Sigmoid colon (tissue), 4 donors: ENCODE measurements at regions not wholly inside any gene's neighbourhood (a gene's known extent, or its start where the extent isn't known, plus 50 kb on each side); places are given as distances from the start of the nearest gene placed in this dataset.

ENCODE experiments used
- EP300 ChIP-seq, 4 donors: sonication (generic); formaldehyde crosslinking; IDR thresholded peaks; one replicate each; pipeline ENCODE4 v1.6.1; 2017; ENCODE audit warnings: antibody characterized with exemption in 4 of 4
- POLR2A ChIP-seq, 2 donors: fragments of 450-650 bp; IDR thresholded peaks; one replicate each; pipeline ENCODE4 v1.6.1; 2016; ENCODE audit warnings: antibody characterized with exemption in 2 of 2, mild to moderate bottlenecking in 2 of 2, moderate library complexity in 2 of 2
- POLR2AphosphoS5 ChIP-seq, 4 donors: sonication (generic); formaldehyde crosslinking; IDR thresholded peaks; one replicate each; pipeline ENCODE4 v1.6.1; 2017; ENCODE audit warnings: antibody characterized with exemption in 4 of 4
- TF ChIP-seq, protein P1 (sequence below), 4 experiments: fragments of 450-650 bp in 3 of 4; fragments of 200-600 bp in 1 of 4; IDR thresholded peaks; one replicate each; pipeline ENCODE4 v1.5.1; 2016 to 2019; ENCODE audit warnings: antibody characterized with exemption in 4 of 4, mild to moderate bottlenecking in 3 of 4, moderate library complexity in 2 of 4

DNA sequence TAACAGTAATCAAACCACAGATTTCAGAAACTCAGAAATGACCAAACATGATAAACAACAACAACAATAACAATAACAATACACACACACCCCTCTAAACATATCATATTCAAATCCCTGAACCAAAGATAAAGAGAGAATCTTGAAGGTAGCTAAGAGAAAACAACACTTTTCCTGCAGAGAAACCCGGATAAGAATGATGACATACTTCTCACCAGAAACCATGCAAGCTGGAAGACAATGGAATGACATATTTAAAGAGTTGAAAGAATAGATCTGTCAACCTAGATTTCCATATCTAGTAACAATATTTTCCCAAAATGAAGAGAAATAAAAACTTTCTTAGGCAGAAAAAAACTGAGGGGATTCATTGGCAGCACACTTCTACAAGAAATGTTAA, 138.1 kb downstream of the LIG4 start:
- TF ChIP-seq, protein P1, sequence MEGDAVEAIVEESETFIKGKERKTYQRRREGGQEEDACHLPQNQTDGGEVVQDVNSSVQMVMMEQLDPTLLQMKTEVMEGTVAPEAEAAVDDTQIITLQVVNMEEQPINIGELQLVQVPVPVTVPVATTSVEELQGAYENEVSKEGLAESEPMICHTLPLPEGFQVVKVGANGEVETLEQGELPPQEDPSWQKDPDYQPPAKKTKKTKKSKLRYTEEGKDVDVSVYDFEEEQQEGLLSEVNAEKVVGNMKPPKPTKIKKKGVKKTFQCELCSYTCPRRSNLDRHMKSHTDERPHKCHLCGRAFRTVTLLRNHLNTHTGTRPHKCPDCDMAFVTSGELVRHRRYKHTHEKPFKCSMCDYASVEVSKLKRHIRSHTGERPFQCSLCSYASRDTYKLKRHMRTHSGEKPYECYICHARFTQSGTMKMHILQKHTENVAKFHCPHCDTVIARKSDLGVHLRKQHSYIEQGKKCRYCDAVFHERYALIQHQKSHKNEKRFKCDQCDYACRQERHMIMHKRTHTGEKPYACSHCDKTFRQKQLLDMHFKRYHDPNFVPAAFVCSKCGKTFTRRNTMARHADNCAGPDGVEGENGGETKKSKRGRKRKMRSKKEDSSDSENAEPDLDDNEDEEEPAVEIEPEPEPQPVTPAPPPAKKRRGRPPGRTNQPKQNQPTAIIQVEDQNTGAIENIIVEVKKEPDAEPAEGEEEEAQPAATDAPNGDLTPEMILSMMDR (IDR thresholded peaks at IDR 0.05) = no peak
- TF ChIP-seq POLR2A (IDR thresholded peaks at IDR 0.05) (no peak), EP300 (IDR thresholded peaks at IDR 0.05) (no peak), POLR2AphosphoS5 (IDR thresholded peaks at IDR 0.05) (no peak)
